Right ventricle myocardium superior (tissue), 1 donor: ENCODE measurements at regions not wholly inside any gene's neighbourhood (a gene's known extent, or its start where the extent isn't known, plus 50 kb on each side); places are given as distances from the start of the nearest gene placed in this dataset.
"Not testable (repeated sequence)": the region's sequence is repeated elsewhere in the genome, so short reads cannot be mapped to it uniquely, and the experiment has no call there.

Source experiments
- ATAC-seq: fragments of 200-7000 bp; cut with Tn5 transposase; one replicate; pipeline ENCODE4 v1.9.1; 2020; ENCODE audit warnings: mild to moderate bottlenecking; ENCODE audit not compliant: poor library complexity
- DNase-seq: peaks from one replicate; pipeline ENCODE4 v3.0.0-alpha.2; 2020
- intact Hi-C: fragments of 100-400 bp; cut with DNase I; formaldehyde crosslinking; loops from one replicate; pipeline ENCODE4 v1.11.2; 2022
- donor health status: DM: no; HTN: yes; CAD: no; lungs with severe emphysema.

DNA sequence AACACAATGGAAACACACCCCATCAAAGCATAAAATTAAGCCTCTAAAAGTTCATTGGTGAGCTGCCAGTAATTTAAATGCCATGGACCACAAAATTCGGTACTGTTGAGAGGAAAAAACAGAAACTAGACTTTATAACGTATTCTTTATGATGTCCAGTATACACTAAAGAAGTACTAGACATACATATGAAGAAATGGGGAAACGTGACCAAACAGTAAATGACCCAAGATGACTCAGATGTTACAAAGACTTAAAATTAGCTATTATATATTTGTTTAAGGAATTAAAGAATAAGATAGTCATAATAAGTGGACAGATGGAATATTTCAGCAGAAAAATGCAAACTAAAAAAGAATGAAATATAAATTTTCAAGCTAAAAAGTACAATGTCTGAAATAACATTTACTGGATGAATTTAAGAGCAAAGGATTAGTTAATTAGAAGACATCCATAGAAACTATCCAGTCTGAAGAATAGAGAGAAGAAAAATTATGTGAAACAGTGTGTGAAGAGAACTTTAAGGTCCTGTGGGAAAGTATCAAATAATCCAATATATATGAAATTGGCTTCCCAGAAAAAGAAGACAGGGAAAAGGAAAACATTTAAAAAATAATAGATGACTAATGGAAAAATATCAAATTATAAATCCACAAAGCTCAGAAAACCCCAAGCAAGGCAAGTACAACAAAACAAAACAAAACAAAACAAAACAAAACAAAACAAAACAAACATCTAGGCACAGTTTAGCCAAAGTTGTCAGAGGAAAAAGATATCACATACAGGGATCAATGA, 69.4 kb downstream of the SAMD9 start:
- intact Hi-C loops: no loop called here
- ATAC-seq (no peak), DNase-seq (no peak)

GRCh38 chr7:93047514-93048099, 70.2 kb downstream of the SAMD9 start:
- DNase-seq (no peak), ATAC-seq (no peak)
- intact Hi-C loops: no loop called here

DNA sequence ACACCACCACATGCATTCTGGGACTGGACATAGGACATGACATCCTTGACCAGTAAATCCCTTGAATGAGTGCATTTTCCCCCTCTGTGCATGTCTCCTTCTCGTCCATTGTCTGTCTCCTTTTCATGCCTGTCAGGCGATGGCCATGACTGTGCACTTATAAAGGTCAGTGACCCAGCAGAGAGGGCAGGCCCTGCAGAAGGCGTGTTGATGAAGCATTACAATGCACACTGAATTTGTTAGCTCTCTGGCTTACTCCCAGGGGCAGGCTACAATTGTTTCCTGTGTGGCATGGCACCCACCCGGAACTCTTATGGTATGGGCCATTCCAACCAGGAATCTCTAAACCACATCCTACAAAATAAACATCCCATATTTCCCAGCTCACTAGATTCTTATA, 71.1 kb downstream of the SAMD9 start:
- DNase-seq: no peak
- ATAC-seq: no peak
- intact Hi-C loops: no loop called here

DNA sequence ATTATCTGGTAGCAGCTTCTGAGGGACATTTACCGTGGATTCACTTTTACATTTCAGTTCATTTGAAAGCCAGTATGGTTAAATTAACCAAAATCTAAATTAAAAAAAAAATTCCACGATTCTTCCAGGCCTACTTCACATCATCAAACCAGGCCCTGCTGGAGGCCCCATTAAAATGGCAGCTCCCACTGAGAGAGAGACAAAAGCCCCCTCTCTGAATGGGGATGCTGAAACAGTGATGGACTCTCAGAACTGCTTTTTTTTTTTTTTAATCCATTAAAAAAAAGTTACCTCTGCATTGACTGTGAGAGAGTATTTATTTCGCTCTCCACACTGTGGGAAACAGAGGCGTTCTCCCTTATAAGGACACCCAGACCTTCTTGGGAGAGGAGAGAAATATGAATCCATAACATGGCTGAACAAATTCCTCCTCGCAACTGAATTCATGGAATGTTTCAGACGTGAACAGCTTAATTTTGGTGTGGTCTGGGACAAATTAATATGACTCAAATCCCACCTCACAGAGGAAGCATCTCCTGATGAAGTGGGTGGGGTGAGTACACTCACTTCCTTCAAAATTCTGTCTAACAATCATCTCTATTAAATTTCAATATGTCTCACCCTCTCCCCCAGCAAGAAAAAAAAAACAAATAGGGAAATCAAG, 73.5 kb downstream of the SAMD9 start:
- ATAC-seq: no peak
- intact Hi-C loops: no loop called here
- no peak for DNase-seq

DNA sequence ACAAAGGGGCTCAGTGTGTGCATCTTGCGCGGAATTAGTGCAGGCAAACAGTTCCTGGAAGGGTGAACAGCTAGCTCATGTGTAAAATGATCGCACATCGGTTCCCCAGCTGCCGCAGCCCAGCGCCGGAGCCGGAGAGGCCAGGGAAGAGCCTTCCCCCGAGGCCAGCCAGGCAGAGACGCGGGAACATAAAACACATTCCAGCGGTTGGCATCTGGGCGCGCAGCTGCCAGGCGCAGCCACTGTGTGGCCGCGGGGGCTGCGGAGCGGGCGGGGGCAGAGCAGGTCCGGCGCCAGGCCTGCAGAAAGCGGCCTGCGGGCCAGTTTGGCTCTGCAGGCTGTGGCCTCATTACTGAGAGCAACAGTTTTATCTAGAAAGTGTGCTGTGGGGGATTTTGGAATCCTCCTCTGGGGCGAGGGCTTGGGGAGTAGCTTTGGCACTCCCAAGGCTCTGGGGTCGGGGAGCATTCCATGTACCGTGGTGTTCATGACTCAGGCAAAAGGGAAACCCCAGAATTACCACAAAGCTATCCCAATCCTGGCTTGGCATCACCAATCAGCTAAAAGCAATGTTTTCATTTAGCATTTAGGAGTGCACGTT, 74.3 kb downstream of the SAMD9 start:
- ATAC-seq (peak; percentile 41), DNase-seq (peak; percentile 48)
- intact Hi-C loops: no loop called here

DNA sequence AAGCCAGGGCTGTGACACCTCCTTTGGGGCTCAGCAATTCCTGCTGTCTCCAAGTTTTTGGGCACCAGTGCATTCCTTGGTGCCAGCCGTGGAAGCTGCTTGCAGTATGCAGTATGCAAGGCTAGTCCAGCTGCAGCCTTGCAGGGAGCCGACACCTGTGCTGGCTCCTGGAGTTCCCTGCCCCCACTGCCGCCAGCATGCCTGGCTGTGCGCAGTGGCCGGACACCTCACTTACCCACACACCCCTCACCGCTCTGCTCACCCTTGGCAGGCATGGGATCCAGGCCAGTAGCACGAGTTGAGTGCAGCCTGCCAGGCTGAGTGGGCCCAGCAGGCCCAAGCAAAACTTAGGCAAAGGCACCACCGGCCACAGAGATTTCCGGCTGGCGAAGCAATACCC, 77.4 kb downstream of the SAMD9 start:
- intact Hi-C loops: no loop called here
- ATAC-seq (peak; percentile 53), DNase-seq (no peak)

- intact Hi-C loops: no loop called here
- no peak for DNase-seq
- ATAC-seq: no peak
Measured at GRCh38 chr7:93039786-93040185, 78.0 kb downstream of the SAMD9 start.

DNA sequence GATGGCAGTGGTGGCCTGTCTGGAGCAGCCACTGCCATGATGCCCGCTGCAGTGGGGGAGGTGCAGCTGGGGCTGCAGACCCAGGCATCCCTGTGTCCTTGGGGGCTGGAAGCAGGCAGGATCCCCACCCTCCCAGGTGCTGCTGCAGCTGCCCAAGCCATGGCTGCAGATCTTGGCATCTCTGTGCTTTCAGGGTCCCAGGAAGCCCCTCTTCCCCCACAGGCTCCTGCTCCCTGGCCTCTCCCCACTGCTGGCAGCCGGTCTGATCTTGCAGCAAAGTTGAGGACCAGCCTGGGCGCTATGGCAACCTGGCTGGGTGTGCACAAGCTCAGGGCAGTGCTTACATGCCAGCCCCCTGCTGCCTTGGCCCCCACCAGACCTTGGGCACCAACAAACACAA, 78.5 kb downstream of the SAMD9 start:
- ATAC-seq: no peak
- intact Hi-C loops: no loop called here
- no peak for DNase-seq

- intact Hi-C loops: no loop called here
- no peak for ATAC-seq
- DNase-seq: no peak
Measured at GRCh38 chr7:93036807-93037206, 81.0 kb downstream of the SAMD9 start.

GRCh38 chr7:93036149-93036640, 81.6 kb downstream of the SAMD9 start:
- DNase-seq: no peak
- no peak for ATAC-seq
- intact Hi-C loops: no loop called here

DNA sequence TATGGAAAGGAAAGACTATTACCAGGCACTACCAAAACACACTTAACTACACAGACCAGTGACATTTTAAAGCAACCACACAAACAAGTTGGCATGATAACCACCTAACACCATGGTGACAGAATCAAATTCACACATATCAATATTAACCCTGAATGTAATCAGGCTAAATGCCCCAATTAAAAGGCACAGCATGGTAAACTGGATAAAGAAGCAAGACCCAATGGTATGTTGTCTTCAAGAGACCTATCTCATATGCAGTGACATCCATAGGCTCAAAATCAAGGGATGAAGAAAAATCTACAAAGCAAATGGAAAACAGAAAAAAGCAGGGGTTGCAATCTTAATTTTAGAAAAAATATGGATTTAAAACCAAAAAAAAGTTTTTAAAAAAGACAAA, 86.0 kb downstream of the SAMD9 start:
- ATAC-seq: no peak
- intact Hi-C loops: no loop called here

DNA sequence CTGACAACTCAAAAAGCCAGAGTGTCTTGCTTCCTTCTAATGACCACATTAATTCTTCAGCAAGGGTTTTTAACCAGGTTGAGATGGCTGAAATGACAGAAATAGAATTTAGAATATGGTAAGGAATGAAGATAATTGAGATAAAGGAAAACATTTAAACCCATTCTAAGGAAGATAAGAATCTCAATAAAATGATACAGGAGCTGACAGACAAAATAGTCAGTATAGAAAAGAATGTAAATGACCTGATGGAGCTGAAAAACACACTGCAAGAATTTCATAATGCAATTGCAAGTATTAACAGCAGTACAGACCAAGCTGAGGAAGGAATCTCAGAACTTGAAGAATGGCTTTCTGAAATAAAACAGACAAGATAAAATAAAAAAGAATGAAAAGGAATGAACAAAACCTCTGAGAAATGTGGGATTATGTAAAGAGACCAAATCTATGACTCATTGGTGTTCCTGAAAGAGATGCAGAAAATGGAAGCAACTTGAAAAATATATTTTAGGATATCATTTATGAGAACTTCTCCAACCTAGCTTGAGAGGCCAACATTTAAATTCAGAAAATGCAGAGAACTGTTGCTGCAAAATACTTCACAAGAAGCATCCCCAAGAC, 87.1 kb downstream of the SAMD9 start:
- ATAC-seq (no peak), DNase-seq (no peak)
- intact Hi-C loops: no loop called here

More for the DNA sequence above, 86.0 kb downstream of the SAMD9 start:
- no peak for DNase-seq

DNA sequence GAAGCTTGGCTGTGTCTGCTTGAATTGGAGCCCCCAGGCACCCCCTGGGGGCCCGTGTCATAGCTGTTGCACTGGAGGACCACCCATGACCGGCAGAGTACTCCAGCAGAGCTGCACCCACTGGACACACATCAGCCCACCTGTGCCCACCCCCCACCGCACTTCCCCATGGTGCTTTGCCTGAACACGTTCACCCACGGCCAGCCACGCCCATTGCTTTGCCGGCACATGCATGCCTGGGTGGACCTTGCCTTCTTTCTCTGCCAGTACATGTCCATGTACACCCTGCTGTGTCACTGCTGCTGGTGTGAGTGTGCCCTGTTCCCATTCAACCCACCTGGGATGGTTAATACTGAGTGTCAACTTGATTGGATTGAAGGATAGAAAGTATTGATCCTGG, 88.7 kb downstream of the SAMD9 start:
- DNase-seq (no peak), ATAC-seq (no peak)

DNA sequence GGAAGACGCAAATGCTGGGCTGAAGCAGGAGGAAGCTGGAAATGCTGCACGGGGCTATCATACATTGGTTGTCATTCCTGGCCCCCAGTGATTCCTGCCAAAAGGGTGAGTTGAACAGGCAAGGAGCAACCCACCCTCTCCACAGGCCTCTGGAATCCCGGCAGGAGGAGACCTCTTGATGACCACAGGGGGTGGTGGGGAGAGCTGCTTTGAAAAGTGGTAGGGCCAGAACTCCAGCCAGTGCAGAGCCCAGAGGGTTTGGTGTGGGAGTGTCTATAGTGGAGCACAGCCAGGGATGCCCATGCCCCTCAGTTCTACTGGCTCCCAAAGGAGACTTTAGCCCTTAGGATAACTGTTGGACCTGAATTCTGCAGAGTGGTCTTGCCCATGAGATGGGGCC, 89.2 kb downstream of the SAMD9 start:
- ATAC-seq (no peak), DNase-seq (no peak)
- intact Hi-C loops: no loop called here

More for the DNA sequence above, 88.7 kb downstream of the SAMD9 start:
- intact Hi-C loops: no loop called here

GRCh38 chr7:93027044-93027443, 90.7 kb downstream of the SAMD9 start:
- no peak for ATAC-seq
- intact Hi-C loops: no loop called here
- no peak for DNase-seq

DNA sequence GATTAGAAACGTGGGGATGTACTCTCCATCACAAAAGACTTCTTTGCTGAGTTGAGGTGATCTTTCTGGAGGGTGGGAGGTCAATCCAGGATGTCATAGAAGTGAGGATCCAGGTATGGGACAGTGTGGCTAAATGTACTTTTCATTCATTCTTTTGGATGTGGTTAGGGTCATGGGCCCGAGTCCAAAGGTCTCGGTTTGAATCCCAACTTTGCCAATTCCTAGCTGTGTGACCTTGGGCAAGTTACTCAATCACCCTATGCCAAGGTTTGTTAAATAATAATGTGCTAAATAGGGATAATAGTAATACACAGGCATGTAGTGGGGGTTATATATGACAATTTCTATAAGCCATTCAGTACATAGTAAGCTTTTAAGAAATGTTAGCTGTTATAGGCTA, 91.4 kb downstream of the SAMD9 start:
- DNase-seq (no peak), ATAC-seq (no peak)
- intact Hi-C loops: no loop called here

DNA sequence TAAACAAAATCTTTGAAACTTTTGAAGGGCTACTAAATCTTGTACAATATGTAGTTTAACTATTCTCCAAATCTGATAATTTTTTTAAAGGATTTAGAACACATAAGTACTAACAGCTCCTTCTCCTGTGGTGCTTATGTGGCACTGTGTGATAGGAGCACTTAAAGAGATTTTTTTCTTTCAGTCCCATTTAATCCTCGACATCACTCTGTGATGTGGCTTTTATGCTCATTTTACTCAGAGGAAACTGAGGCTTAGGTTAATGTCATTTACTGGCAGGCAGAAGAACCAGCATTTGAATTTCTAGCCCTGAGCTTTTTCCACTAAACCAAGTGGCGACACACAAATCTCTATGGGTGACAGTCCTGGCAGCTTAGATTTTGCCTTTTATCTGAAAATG, 92.4 kb downstream of the SAMD9 start:
- DNase-seq: no peak
- ATAC-seq: no peak
- intact Hi-C loops: no loop called here

DNA sequence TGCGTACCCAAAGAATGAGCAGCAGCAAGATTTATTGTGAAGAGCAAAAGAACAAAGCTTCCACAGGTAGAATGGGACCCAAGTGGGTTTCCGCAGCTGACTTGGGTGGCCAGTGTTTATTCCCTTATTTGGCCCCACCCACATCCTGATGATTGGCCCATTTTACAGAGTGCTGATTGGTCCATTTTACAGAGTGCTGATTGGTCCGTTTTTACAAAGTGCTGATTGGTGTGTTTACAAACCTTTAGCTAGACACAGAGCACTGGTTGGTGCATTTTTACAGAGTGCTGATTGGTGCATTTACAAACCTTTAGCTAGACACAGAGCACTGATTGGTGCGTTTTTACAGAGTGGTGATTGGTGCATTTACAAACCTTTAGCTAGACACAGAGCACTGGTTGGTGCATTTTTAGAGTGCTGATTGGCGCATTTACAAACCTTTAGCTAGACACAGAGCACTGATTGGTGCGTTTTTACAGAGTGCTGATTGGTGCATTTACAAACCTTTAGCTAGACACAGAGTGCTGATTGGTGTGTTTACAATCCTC, 94.8 kb downstream of the SAMD9 start:
- intact Hi-C loops, DNase-seq, ATAC-seq: not testable (repeated sequence)

- ATAC-seq: no peak
- intact Hi-C loops: no loop called here
- no peak for DNase-seq
Measured at GRCh38 chr7:93021748-93022147, 96.0 kb downstream of the SAMD9 start.
